Astrocyte (in vitro differentiated cells and primary cell): ENCODE measurements at regions not wholly inside any gene's neighbourhood (a gene's known extent, or its start where the extent isn't known, plus 50 kb on each side); places are given as distances from the start of the nearest gene placed in this dataset.

Experiments used
- DNase-seq: peaks from one replicate; pipeline ENCODE4 v3.0.0-alpha.2; 2010; ENCODE audit warnings: low read depth
- FAIRE-seq: peaks from 2 replicates; lab custom pipeline; 2011; peaks lifted over from hg19 to GRCh38; lab: Jason Lieb, UNC
- H2AFZ ChIP-seq: 2 replicates; pipeline ENCODE4 v1.6.0; 2012; ENCODE audit warnings: low read depth, low read length, inconsistent platforms
- H3K27ac ChIP-seq: 2 replicates; pipeline ENCODE4 v1.5.1; 2011; ENCODE audit warnings: low read depth, low read length, inconsistent platforms
- H3K27me3 ChIP-seq: 2 replicates; pipeline ENCODE4 v1.6.0; 2011; ENCODE audit warnings: low read length, inconsistent platforms; ENCODE audit not compliant: insufficient read depth
- H3K36me3 ChIP-seq: 2 replicates; pipeline ENCODE4 v1.5.1; 2011; ENCODE audit warnings: low read length, inconsistent platforms; ENCODE audit not compliant: insufficient read depth
- H3K4me1 ChIP-seq: 2 replicates; pipeline ENCODE4 v1.5.1; 2011; ENCODE audit warnings: low read length, inconsistent platforms; ENCODE audit not compliant: insufficient read depth
- H3K4me2 ChIP-seq: 2 replicates; pipeline ENCODE4 v1.6.0; 2012; ENCODE audit warnings: low read length, inconsistent platforms
- H3K4me3 ChIP-seq: 2 replicates; pipeline ENCODE4 v1.5.1; 2011; ENCODE audit warnings: low read depth, mild to moderate bottlenecking, low read length, inconsistent platforms; ENCODE audit not compliant: insufficient read depth
- H3K79me2 ChIP-seq: 2 replicates; pipeline ENCODE4 v1.6.0; 2012; ENCODE audit warnings: mild to moderate bottlenecking, low read length, inconsistent platforms; ENCODE audit not compliant: insufficient read depth
- H3K9ac ChIP-seq: 2 replicates; pipeline ENCODE4 v1.6.0; 2012; ENCODE audit warnings: mild to moderate bottlenecking, low read length, inconsistent platforms
- H3K9me3 ChIP-seq: 2 replicates; pipeline ENCODE4 v1.5.1; 2012; ENCODE audit warnings: low read depth, mild to moderate bottlenecking, low read length, inconsistent platforms; ENCODE audit not compliant: insufficient read depth
- H4K20me1 ChIP-seq: 2 replicates; pipeline ENCODE4 v1.6.0; 2012; ENCODE audit warnings: low read length, inconsistent platforms; ENCODE audit not compliant: insufficient read depth
- H3K27ac Mint-ChIP-seq: one replicate; pipeline ENCODE4 v1.8.0; 2021; ENCODE audit warnings: mild to moderate bottlenecking, mixed read lengths; ENCODE audit not compliant: unreplicated experiment
- H3K27me3 Mint-ChIP-seq: one replicate; pipeline ENCODE4 v1.8.0; 2021; ENCODE audit warnings: low read depth, mixed read lengths; ENCODE audit not compliant: unreplicated experiment
- H3K36me3 Mint-ChIP-seq: one replicate; pipeline ENCODE4 v1.8.0; 2021; ENCODE audit warnings: low read depth, mixed read lengths; ENCODE audit not compliant: unreplicated experiment
- H3K4me1 Mint-ChIP-seq: one replicate; pipeline ENCODE4 v1.8.0; 2021; ENCODE audit warnings: low read depth, mixed read lengths; ENCODE audit not compliant: unreplicated experiment
- H3K4me3 Mint-ChIP-seq: one replicate; pipeline ENCODE4 v1.8.0; 2021; ENCODE audit warnings: mild to moderate bottlenecking, moderate library complexity, mixed read lengths; ENCODE audit not compliant: unreplicated experiment
- H3K9me3 Mint-ChIP-seq: one replicate; pipeline ENCODE4 v1.8.0; 2021; ENCODE audit warnings: mild to moderate bottlenecking, mixed read lengths; ENCODE audit not compliant: unreplicated experiment
- EZH2 ChIP-seq: IDR thresholded peaks from 2 replicates; pipeline ENCODE4 v1.6.1; 2012; ENCODE audit warnings: mild to moderate bottlenecking, low read length, inconsistent platforms; ENCODE audit not compliant: insufficient read depth
- TF ChIP-seq, protein P1 (sequence below): IDR thresholded peaks from 2 replicates; pipeline ENCODE4 v1.5.1; 2011; ENCODE audit warnings: low read depth, mild to moderate bottlenecking, inconsistent platforms, low read length, moderate library complexity; ENCODE audit not compliant: insufficient read depth

DNA sequence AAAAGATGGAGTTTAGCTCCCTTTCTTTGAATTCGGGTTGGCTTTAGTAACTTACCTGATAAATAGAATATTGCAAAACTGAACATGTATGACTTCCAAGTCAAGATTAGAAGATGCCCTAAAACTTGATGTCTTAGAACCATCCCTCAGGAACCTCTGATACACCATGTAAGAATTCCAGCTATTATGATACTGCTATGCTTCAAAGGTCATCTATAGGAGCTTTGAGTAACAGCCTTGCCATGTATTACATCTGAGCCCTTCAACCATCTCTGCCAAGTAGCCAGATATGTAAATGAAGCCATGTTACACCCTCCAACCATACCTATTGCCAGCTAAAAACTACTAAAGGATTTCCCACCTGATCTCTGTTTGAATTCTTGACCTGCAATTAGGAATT lies 854.2 kb downstream of the SI start:
- no peak for FAIRE-seq
- H3K27ac Mint-ChIP-seq = no peak overlapping the region
- H3K4me2 ChIP-seq = no peak overlapping the region

DNA sequence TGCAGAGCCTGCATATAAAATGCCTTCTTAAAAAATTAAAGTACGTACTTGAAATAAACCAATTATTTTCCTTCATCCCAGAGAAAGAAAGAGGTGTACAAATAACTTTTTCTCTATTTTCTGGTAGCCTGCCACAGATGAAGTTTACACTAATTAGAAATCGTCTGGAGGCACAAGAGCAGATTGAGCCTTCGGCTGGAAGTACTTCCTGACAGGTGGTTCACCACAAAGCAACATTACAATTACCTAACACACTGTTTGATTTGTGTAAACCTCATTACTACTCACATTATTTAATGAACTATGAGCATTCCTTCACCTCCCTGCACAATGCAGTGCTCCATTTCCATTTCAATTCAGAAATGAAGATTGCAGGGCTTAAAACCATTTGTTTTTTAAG lies 856.1 kb downstream of the SI start:
- H2AFZ ChIP-seq = no peak overlapping the region
- Mint-ChIP-seq H3K27me3 (no peaks in the 10 kb centered on the region), H3K9me3 (no peaks in the 10 kb centered on the region), H3K27ac (no peak overlapping the region), H3K4me3 (no peak overlapping the region), H3K36me3 (no peaks in the 10 kb centered on the region), H3K4me1 (no peaks in the 10 kb centered on the region)
- H3K36me3 ChIP-seq = no peaks in the 10 kb centered on the region
- peaks cover under 1% of the 10 kb centered on the region for H3K9me3 ChIP-seq
- H3K4me1 ChIP-seq = no peaks in the 10 kb centered on the region
- H4K20me1 ChIP-seq = no peaks in the 10 kb centered on the region
- no peak overlapping the region for H3K9ac ChIP-seq
- no peak overlapping the region for H3K27ac ChIP-seq
- DNase-seq (no peak), FAIRE-seq (no peak)
- H3K4me3 ChIP-seq = no peak overlapping the region
- TF ChIP-seq, protein P1, sequence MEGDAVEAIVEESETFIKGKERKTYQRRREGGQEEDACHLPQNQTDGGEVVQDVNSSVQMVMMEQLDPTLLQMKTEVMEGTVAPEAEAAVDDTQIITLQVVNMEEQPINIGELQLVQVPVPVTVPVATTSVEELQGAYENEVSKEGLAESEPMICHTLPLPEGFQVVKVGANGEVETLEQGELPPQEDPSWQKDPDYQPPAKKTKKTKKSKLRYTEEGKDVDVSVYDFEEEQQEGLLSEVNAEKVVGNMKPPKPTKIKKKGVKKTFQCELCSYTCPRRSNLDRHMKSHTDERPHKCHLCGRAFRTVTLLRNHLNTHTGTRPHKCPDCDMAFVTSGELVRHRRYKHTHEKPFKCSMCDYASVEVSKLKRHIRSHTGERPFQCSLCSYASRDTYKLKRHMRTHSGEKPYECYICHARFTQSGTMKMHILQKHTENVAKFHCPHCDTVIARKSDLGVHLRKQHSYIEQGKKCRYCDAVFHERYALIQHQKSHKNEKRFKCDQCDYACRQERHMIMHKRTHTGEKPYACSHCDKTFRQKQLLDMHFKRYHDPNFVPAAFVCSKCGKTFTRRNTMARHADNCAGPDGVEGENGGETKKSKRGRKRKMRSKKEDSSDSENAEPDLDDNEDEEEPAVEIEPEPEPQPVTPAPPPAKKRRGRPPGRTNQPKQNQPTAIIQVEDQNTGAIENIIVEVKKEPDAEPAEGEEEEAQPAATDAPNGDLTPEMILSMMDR = no peak
- no peak for TF ChIP-seq EZH2
- H3K4me2 ChIP-seq = no peak overlapping the region
- no peaks in the 10 kb centered on the region for H3K79me2 ChIP-seq
- H3K27me3 ChIP-seq = no peaks in the 10 kb centered on the region

More for the DNA sequence above, 854.2 kb downstream of the SI start:
- Histone ChIP-seq H3K4me3 (no peak overlapping the region), H3K9me3 (no peaks in the 10 kb centered on the region), H4K20me1 (no peaks in the 10 kb centered on the region), H3K9ac (no peak overlapping the region), H3K4me1 (no peaks in the 10 kb centered on the region), H3K79me2 (no peaks in the 10 kb centered on the region), H3K36me3 (no peaks in the 10 kb centered on the region), H3K27ac (no peak overlapping the region), H3K27me3 (no peaks in the 10 kb centered on the region), H2AFZ (no peak overlapping the region)
- Mint-ChIP-seq H3K36me3 (no peaks in the 10 kb centered on the region), H3K4me3 (no peak overlapping the region), H3K9me3 (no peaks in the 10 kb centered on the region), H3K27me3 (no peaks in the 10 kb centered on the region), H3K4me1 (no peaks in the 10 kb centered on the region)
- TF ChIP-seq, protein P1 = no peak
- TF ChIP-seq EZH2 = no peak
- DNase-seq = no peak

GRCh38 chr3:164221297-164221696 lies 857.0 kb downstream of the SI start:
- DNase-seq = no peak
- peaks cover 4% of the 10 kb centered on the region for H3K9me3 ChIP-seq
- Mint-ChIP-seq H3K27ac (no peak overlapping the region), H3K36me3 (no peaks in the 10 kb centered on the region), H3K27me3 (no peaks in the 10 kb centered on the region), H3K4me1 (no peaks in the 10 kb centered on the region), H3K9me3 (no peaks in the 10 kb centered on the region), H3K4me3 (no peak overlapping the region)
- no peaks in the 10 kb centered on the region for H4K20me1 ChIP-seq
- H3K27me3 ChIP-seq = no peaks in the 10 kb centered on the region
- no peak overlapping the region for H2AFZ ChIP-seq
- H3K79me2 ChIP-seq = no peaks in the 10 kb centered on the region
- no peaks in the 10 kb centered on the region for H3K4me1 ChIP-seq
- TF ChIP-seq, protein P1 = no peak
- H3K4me3 ChIP-seq = no peak overlapping the region
- H3K4me2 ChIP-seq = no peak overlapping the region
- FAIRE-seq = no peak
- H3K9ac ChIP-seq = no peak overlapping the region
- no peak overlapping the region for H3K27ac ChIP-seq
- no peaks in the 10 kb centered on the region for H3K36me3 ChIP-seq
